Testis (tissue), 2 donors: ENCODE measurements at regions not wholly inside any gene's neighbourhood (a gene's known extent, or its start where the extent isn't known, plus 50 kb on each side); places are given as distances from the start of the nearest gene placed in this dataset.

Experiments
- DNase-seq: peaks from one replicate; pipeline ENCODE4 v3.0.0-alpha.2; 2019
- H3K27ac ChIP-seq, 2 donors: fragments of 200-600 bp; sonication (generic); one replicate each; pipeline ENCODE4 v1.5.1; 2019
- H3K27me3 ChIP-seq: fragments of 200-600 bp; sonication (generic); one replicate; pipeline ENCODE4 v1.5.1; 2019
- H3K36me3 ChIP-seq: fragments of 200-600 bp; sonication (generic); one replicate; pipeline ENCODE4 v1.5.1; 2017; ENCODE audit warnings: low read depth; ENCODE audit errors: missing control alignments
- H3K4me1 ChIP-seq: fragments of 200-600 bp; sonication (generic); one replicate; pipeline ENCODE4 v1.5.1; 2019
- H3K4me3 ChIP-seq, 2 donors: fragments of 200-600 bp; sonication (generic); one replicate each; pipeline ENCODE4 v1.5.1; 2017 to 2019
- H3K9me3 ChIP-seq: fragments of 200-600 bp; sonication (generic); one replicate; pipeline ENCODE4 v1.5.1; 2017
- POLR2A ChIP-seq: fragments of 450-650 bp; IDR thresholded peaks from one replicate; pipeline ENCODE4 v1.6.1; 2017; ENCODE audit warnings: antibody characterized with exemption, mild to moderate bottlenecking, moderate library complexity
- WGBS, 2 donors: methylation state at CpG; one replicate each; pipeline ENCODE4 v1.1.5; 2018; 5-methylcytosine and 5-hydroxymethylcytosine counted together
- intact Hi-C: fragments of 100-400 bp; cut with DNase I; formaldehyde crosslinking; loops from one replicate; pipeline ENCODE4 v1.15.1; 2023; ENCODE audit warnings: low total_unique reads
- TF ChIP-seq, protein P1 (sequence below), 3 experiments: fragments of 450-650 bp in 2 of 3; fragments of 200-600 bp in 1 of 3; sonication (generic) in 1 of 3; IDR thresholded peaks; one replicate each; pipeline ENCODE4 v1.5.1; 2016 to 2019; ENCODE audit warnings: antibody characterized with exemption in 3 of 3, mild to moderate bottlenecking in 2 of 3, moderate library complexity in 1 of 3

DNA sequence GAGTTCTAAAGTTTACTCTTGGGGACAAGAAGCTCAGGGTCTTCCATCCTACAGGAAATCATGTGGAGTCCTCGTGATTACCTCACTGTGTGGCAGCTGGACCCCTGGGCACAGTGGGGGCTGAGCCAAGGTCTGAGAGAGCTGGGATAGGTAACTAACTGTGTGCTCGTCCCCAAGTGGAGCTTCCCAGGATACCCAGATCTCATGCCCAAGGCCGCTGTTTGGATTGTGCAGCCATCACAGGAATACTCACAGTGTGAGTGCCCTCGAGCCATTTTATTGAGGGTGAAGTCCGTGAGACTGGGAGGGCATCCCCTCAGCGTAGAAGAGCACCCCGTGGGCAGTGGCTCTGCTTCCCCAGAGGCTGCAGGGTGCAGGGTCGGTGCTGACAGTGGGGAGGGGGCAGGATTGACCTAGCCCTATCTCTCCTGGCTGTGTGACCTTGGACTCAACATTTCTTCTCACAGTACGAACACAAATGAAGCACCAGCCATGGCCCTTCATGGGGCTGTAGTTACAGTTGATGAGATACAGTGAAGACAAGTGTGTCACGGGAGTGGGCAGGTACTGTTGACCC is 69.6 kb upstream of the LEP start:
- Histone ChIP-seq H3K36me3 (no peaks in the 10 kb centered on the region), H3K4me3 (no peak overlapping the region), H3K4me1 (peaks cover 13% of the 10 kb centered on the region), H3K27ac (no peak overlapping the region), H3K9me3 (no peaks in the 10 kb centered on the region), H3K27me3 (no peaks in the 10 kb centered on the region)
- DNase-seq = no peak
- TF ChIP-seq POLR2A = no peak
- TF ChIP-seq, protein P1, sequence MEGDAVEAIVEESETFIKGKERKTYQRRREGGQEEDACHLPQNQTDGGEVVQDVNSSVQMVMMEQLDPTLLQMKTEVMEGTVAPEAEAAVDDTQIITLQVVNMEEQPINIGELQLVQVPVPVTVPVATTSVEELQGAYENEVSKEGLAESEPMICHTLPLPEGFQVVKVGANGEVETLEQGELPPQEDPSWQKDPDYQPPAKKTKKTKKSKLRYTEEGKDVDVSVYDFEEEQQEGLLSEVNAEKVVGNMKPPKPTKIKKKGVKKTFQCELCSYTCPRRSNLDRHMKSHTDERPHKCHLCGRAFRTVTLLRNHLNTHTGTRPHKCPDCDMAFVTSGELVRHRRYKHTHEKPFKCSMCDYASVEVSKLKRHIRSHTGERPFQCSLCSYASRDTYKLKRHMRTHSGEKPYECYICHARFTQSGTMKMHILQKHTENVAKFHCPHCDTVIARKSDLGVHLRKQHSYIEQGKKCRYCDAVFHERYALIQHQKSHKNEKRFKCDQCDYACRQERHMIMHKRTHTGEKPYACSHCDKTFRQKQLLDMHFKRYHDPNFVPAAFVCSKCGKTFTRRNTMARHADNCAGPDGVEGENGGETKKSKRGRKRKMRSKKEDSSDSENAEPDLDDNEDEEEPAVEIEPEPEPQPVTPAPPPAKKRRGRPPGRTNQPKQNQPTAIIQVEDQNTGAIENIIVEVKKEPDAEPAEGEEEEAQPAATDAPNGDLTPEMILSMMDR (IDR thresholded peaks at IDR 0.05) = no peak
- intact Hi-C loops = no loop called here
- WGBS, 2 donors = 74 to 75% methylated on average over 9 to 10 of the region's 10 CpGs

- Histone ChIP-seq H3K4me1 (peaks cover 7% of the 10 kb centered on the region), H3K36me3 (no peaks in the 10 kb centered on the region), H3K27me3 (no peaks in the 10 kb centered on the region), H3K9me3 (no peaks in the 10 kb centered on the region), H3K4me3 (no peak overlapping the region), H3K27ac (no peak overlapping the region)
- TF ChIP-seq POLR2A = no peak
- TF ChIP-seq, protein P1 (IDR thresholded peaks at IDR 0.05) = no peak
- intact Hi-C loops = no loop called here
- WGBS, 2 donors = 61 to 68% methylated on average over 7 of the region's 7 CpGs
- DNase-seq = no peak
Observed at GRCh38 chr7:128172151-128172550, 68.9 kb upstream of the LEP start.

GRCh38 chr7:128172963-128173362 is 68.1 kb upstream of the LEP start:
- TF ChIP-seq, protein P1 (IDR thresholded peaks at IDR 0.05) = no peak
- TF ChIP-seq POLR2A = no peak
- 84 to 93% methylated on average over 6 of the region's 6 CpGs for WGBS, 2 donors
- no peak for DNase-seq

DNA sequence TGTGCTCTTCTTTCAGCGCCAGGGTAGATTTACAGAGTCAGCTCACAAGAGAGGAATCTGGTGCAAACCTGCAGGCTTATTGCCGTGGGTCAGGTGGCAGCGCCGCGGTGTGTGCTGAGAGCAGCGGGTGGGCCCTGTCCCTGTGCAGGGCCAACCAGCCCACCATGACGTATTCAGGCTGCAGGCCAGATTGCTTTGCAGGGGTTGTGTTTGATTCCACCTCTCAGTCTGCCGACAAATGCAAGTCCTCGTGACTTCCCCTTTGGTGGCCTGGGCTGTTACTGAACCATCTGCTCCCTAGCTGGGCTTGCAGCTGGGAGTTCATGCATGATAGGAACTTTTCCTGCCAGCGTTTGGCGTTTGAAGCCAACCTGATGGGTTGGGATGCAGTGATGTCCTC is 66.7 kb upstream of the LEP start:
- intact Hi-C loops = no loop called here
- Histone ChIP-seq H3K36me3 (no peaks in the 10 kb centered on the region), H3K4me1 (no peaks in the 10 kb centered on the region), H3K27me3 (no peaks in the 10 kb centered on the region), H3K27ac (no peak overlapping the region), H3K4me3 (no peak overlapping the region), H3K9me3 (no peaks in the 10 kb centered on the region)
- no peak for DNase-seq
- WGBS, 2 donors = 89 to 90% methylated on average over 11 of the region's 11 CpGs
- TF ChIP-seq POLR2A = no peak
- TF ChIP-seq, protein P1 (IDR thresholded peaks at IDR 0.05) = no peak

More at GRCh38 chr7:128172963-128173362, 68.1 kb upstream of the LEP start:
- intact Hi-C loops = no loop called here
- peaks cover 4% of the 10 kb centered on the region for H3K4me1 ChIP-seq
- no peak overlapping the region for H3K27ac ChIP-seq
- H3K9me3 ChIP-seq = no peaks in the 10 kb centered on the region
- no peaks in the 10 kb centered on the region for H3K36me3 ChIP-seq
- H3K27me3 ChIP-seq = no peaks in the 10 kb centered on the region
- no peak overlapping the region for H3K4me3 ChIP-seq

- Histone ChIP-seq H3K4me3 (no peak overlapping the region), H3K27me3 (no peaks in the 10 kb centered on the region), H3K9me3 (no peaks in the 10 kb centered on the region), H3K36me3 (no peaks in the 10 kb centered on the region), H3K4me1 (peaks cover 15% of the 10 kb centered on the region), H3K27ac (no peak overlapping the region)
- 60 to 61% methylated on average over 7 of the region's 7 CpGs for WGBS, 2 donors
- no peak for TF ChIP-seq POLR2A
- TF ChIP-seq, protein P1 (IDR thresholded peaks at IDR 0.05) = no peak
- intact Hi-C loops = no loop called here
- no peak for DNase-seq
Observed at GRCh38 chr7:128176696-128177095, 64.4 kb upstream of the LEP start.
